BJ (cell line): ENCODE measurements at regions not wholly inside any gene's neighbourhood (a gene's known extent, or its start where the extent isn't known, plus 50 kb on each side); places are given as distances from the start of the nearest gene placed in this dataset.
A peak's percentile ranks its signal among the peaks of the same experiment; 100 is the strongest.

Source experiments
- CTCF ChIA-PET: fragments of 350-600 bp; formaldehyde crosslinking; extraction: SDS; loops from one replicate; lab custom pipeline; 2021; ENCODE audit warnings: antibody characterized with exemption, inconsistent platforms; lab: Yijun Ruan, JAX
- POLR2A ChIA-PET: fragments of 300-600 bp; sonication (Branson Sonifier 250); formaldehyde crosslinking; extraction: SDS; loops from one replicate; lab custom pipeline; 2021; ENCODE audit warnings: antibody characterized with exemption; lab: Charles Lee
- DNase-seq: peaks from one replicate; pipeline ENCODE4 v3.0.0-alpha.2; 2011; ENCODE audit warnings: low read depth
- H3K27me3 ChIP-seq: 2 replicates; pipeline ENCODE4 v1.6.0; 2011; ENCODE audit warnings: low read length; ENCODE audit not compliant: control insufficient read depth, insufficient read depth
- H3K36me3 ChIP-seq: 2 replicates; pipeline ENCODE4 v1.5.1; 2011; ENCODE audit warnings: low read length; ENCODE audit not compliant: control insufficient read depth, insufficient read depth
- H3K4me3 ChIP-seq: 2 replicates; pipeline ENCODE4 v1.5.1; 2011; ENCODE audit warnings: low read depth, mild to moderate bottlenecking, control low read depth, low read length
- CTCF ChIP-seq: IDR thresholded peaks from 2 replicates; pipeline ENCODE4 v1.5.1; 2011; ENCODE audit warnings: low read depth, mild to moderate bottlenecking, control low read depth, inconsistent platforms, low read length, moderate library complexity; ENCODE audit not compliant: insufficient read depth

- CTCF ChIA-PET = interaction anchor here (0.7 kb wide), 1 partner anchor 13 kb away, joined by 3 read pairs; no protein-coding TSS in a partner anchor
- no peaks in the 10 kb centered on the region for H3K36me3 ChIP-seq
- H3K27me3 ChIP-seq = no peaks in the 10 kb centered on the region
- no peak for TF ChIP-seq CTCF
- no peak overlapping the region for H3K4me3 ChIP-seq
- no peak for DNase-seq
- POLR2A ChIA-PET = no interaction called here
These were observed 605.8 kb upstream of the CAMK1G start for GRCh38 chr1:208977638-208978256.

GRCh38 chr1:208979776-208980175 is 603.7 kb upstream of the CAMK1G start:
- Histone ChIP-seq H3K4me3 (no peak overlapping the region), H3K27me3 (no peaks in the 10 kb centered on the region), H3K36me3 (no peaks in the 10 kb centered on the region)
- TF ChIP-seq CTCF = no peak
- POLR2A ChIA-PET = no interaction called here
- no peak for DNase-seq
- CTCF ChIA-PET = no interaction called here

GRCh38 chr1:208980605-208981004 is 602.9 kb upstream of the CAMK1G start:
- Histone ChIP-seq H3K4me3 (no peak overlapping the region), H3K27me3 (no peaks in the 10 kb centered on the region), H3K36me3 (no peaks in the 10 kb centered on the region)
- POLR2A ChIA-PET = no interaction called here
- CTCF ChIA-PET = interaction anchor here (0.7 kb wide), 1 partner anchor 13 kb away, joined by 5 read pairs; no protein-coding TSS in a partner anchor
- no peak for TF ChIP-seq CTCF
- DNase-seq = no peak

- CTCF ChIA-PET = no interaction called here
- POLR2A ChIA-PET = no interaction called here
- no peak for DNase-seq
These were observed 598.3 kb upstream of the CAMK1G start for GRCh38 chr1:208985231-208985630.

GRCh38 chr1:208988811-208989222 is 594.7 kb upstream of the CAMK1G start:
- H3K4me3 ChIP-seq = peak overlapping the region; percentile 33
- no peak for TF ChIP-seq CTCF
- no peak for DNase-seq
- H3K36me3 ChIP-seq = no peaks in the 10 kb centered on the region
- ChIA-PET POLR2A (no interaction called here), CTCF (interaction anchor here (1.0 to 1.7 kb wide), 2 partner anchors 9 to 214 kb away, joined by 3 to 6 read pairs; no protein-coding TSS in a partner anchor)
- no peaks in the 10 kb centered on the region for H3K27me3 ChIP-seq

More at GRCh38 chr1:208985231-208985630, 598.3 kb upstream of the CAMK1G start:
- no peak for TF ChIP-seq CTCF
- Histone ChIP-seq H3K36me3 (no peaks in the 10 kb centered on the region), H3K4me3 (no peak overlapping the region), H3K27me3 (no peaks in the 10 kb centered on the region)
